ENCODE measurements at regions not wholly inside any gene's neighbourhood (a gene's known extent, or its start where the extent isn't known, plus 50 kb on each side); places are given as distances from the start of the nearest gene placed in this dataset.

- Histone ChIP-seq H3K9me3 (ENCODE audit: control insufficient read depth, low read length) (no peaks in the 10 kb centered on the region), H3K4me3 (ENCODE audit: low read length) (no peak overlapping the region), H3K9ac (ENCODE audit: extremely low read depth, low read length, poor library complexity, severe bottlenecking) (no peak overlapping the region), H3K4me1 (ENCODE audit: control insufficient read depth, insufficient read depth, low read length) (no peaks in the 10 kb centered on the region), H3K27ac (ENCODE audit: low read depth, low read length) (no peak overlapping the region), H3K27me3 (ENCODE audit: control insufficient read depth, insufficient read depth, low read length, poor library complexity, severe bottlenecking) (no peaks in the 10 kb centered on the region), H3K36me3 (ENCODE audit: control insufficient read depth, insufficient read depth, low read length) (no peaks in the 10 kb centered on the region)
- 50 to 60% methylated on average over 2 of the region's 2 CpGs for WGBS, 2 experiments (ENCODE audit: insufficient coverage in 1 of 2, insufficient read length in 1 of 2)
- no peaks in the 10 kb centered on the region for H3K9me3 Mint-ChIP-seq
- H3K4me3 Mint-ChIP-seq: no peak overlapping the region
- no peaks in the 10 kb centered on the region for H3K36me3 Mint-ChIP-seq (ENCODE audit: low read depth)
- no peaks in the 10 kb centered on the region for H3K4me1 Mint-ChIP-seq
- H3K27me3 Mint-ChIP-seq (ENCODE audit: insufficient read depth): no peaks in the 10 kb centered on the region
- no peak for TF ChIP-seq CTCF (conservative IDR thresholded peaks at IDR 0.05)
- no peak for DNase-seq
- no peak overlapping the region for H3K27ac Mint-ChIP-seq
Measured at GRCh38 chr1:194176212-194176611, 989.8 kb upstream of the B3GALT2 start.

DNA sequence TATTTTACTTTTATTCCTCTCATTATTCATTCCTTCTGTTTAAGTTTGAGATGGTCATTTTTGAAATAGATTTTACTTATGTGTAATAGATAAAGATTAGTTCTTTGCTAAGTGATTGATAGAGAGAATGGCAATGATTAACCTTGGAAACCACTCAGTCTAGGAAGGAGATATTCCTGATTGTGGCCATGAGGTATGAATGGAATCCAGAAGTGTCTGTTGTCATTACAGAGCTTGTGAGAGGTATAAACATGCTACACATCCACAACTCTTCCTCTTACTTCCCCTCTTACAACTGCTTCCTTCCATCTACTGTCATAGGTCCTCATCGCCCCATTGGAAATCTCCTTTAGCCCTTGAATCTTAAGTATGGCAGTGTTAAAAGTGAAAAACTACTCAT lies 988.8 kb upstream of the B3GALT2 start:
- no peak overlapping the region for H3K4me3 Mint-ChIP-seq
- DNase-seq: no peak
- H3K36me3 Mint-ChIP-seq (ENCODE audit: low read depth): no peaks in the 10 kb centered on the region
- no peaks in the 10 kb centered on the region for H3K4me1 ChIP-seq (ENCODE audit: control insufficient read depth, insufficient read depth, low read length)
- H3K36me3 ChIP-seq (ENCODE audit: control insufficient read depth, insufficient read depth, low read length): no peaks in the 10 kb centered on the region
- 93% methylated on average over 1 of the region's 1 CpG; no CpG with 5 or more reads in 1 of the 2 experiments for WGBS, 2 experiments (ENCODE audit: insufficient coverage in 1 of 2, insufficient read length in 1 of 2)
- TF ChIP-seq CTCF (conservative IDR thresholded peaks at IDR 0.05): no peak
- H3K4me1 Mint-ChIP-seq: no peaks in the 10 kb centered on the region
- no peak overlapping the region for H3K4me3 ChIP-seq (ENCODE audit: low read length)
- no peak overlapping the region for H3K27ac ChIP-seq (ENCODE audit: low read depth, low read length)
- no peak overlapping the region for H3K27ac Mint-ChIP-seq
- no peaks in the 10 kb centered on the region for H3K27me3 Mint-ChIP-seq (ENCODE audit: insufficient read depth)
- H3K9ac ChIP-seq (ENCODE audit: extremely low read depth, low read length, poor library complexity, severe bottlenecking): no peak overlapping the region
- no peaks in the 10 kb centered on the region for H3K9me3 ChIP-seq (ENCODE audit: control insufficient read depth, low read length)
- no peaks in the 10 kb centered on the region for H3K27me3 ChIP-seq (ENCODE audit: control insufficient read depth, insufficient read depth, low read length, poor library complexity, severe bottlenecking)
- H3K9me3 Mint-ChIP-seq: no peaks in the 10 kb centered on the region

DNA sequence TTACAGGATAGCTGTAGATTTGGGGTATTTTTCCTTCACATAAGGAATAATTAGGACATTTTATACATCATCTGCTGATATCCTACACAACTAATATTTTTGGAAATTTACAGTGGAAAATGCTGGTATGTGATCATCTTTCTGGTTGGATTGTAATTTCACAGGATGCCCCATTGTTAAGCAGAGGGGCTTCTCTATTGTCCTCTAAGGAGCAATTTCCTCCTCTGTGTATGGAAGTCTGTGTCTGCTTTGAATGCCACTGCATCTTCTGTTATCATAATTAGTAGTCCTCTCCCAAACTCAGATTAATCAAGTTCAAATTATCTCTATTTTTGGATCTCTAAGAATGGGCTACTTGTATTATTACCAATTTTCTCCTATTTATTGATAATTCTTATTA lies 988.1 kb upstream of the B3GALT2 start:
- Histone ChIP-seq H3K27me3 (ENCODE audit: control insufficient read depth, insufficient read depth, low read length, poor library complexity, severe bottlenecking) (no peaks in the 10 kb centered on the region), H3K9ac (ENCODE audit: extremely low read depth, low read length, poor library complexity, severe bottlenecking) (no peak overlapping the region), H3K27ac (ENCODE audit: low read depth, low read length) (no peak overlapping the region), H3K4me3 (ENCODE audit: low read length) (no peak overlapping the region), H3K9me3 (ENCODE audit: control insufficient read depth, low read length) (no peaks in the 10 kb centered on the region), H3K4me1 (ENCODE audit: control insufficient read depth, insufficient read depth, low read length) (no peaks in the 10 kb centered on the region), H3K36me3 (ENCODE audit: control insufficient read depth, insufficient read depth, low read length) (no peaks in the 10 kb centered on the region)
- no peak for TF ChIP-seq CTCF (conservative IDR thresholded peaks at IDR 0.05)
- DNase-seq: no peak
- H3K4me3 Mint-ChIP-seq: no peak overlapping the region
- no peaks in the 10 kb centered on the region for H3K36me3 Mint-ChIP-seq (ENCODE audit: low read depth)
- H3K27ac Mint-ChIP-seq: no peak overlapping the region
- H3K9me3 Mint-ChIP-seq: no peaks in the 10 kb centered on the region
- no peaks in the 10 kb centered on the region for H3K27me3 Mint-ChIP-seq (ENCODE audit: insufficient read depth)
- no peaks in the 10 kb centered on the region for H3K4me1 Mint-ChIP-seq
